WTC11 (cell line): ENCODE measurements at regions not wholly inside any gene's neighbourhood (a gene's known extent, or its start where the extent isn't known, plus 50 kb on each side); places are given as distances from the start of the nearest gene placed in this dataset.

Source experiments
- ESRRA ChIP-seq: sonication (generic); formaldehyde crosslinking; IDR thresholded peaks from 2 replicates; pipeline ENCODE4 v1.8.1; 2022; ENCODE audit warnings: mild to moderate bottlenecking, missing genetic modification reagents, borderline replicate concordance
- ETV6 ChIP-seq: sonication (generic); formaldehyde crosslinking; IDR thresholded peaks from 2 replicates; pipeline ENCODE4 v1.8.1; 2022; ENCODE audit warnings: mild to moderate bottlenecking, missing genetic modification reagents
- IRF2 ChIP-seq: sonication (generic); formaldehyde crosslinking; IDR thresholded peaks from 2 replicates; pipeline ENCODE4 v1.8.0; 2022; ENCODE audit warnings: low read depth, missing genetic modification reagents, borderline replicate concordance
- RELA ChIP-seq: sonication (generic); formaldehyde crosslinking; IDR thresholded peaks from 2 replicates; pipeline ENCODE4 v1.8.1; 2022; ENCODE audit warnings: missing genetic modification reagents, mild to moderate bottlenecking, borderline replicate concordance
- ZNF423 ChIP-seq: fragments of 250-450 bp; sonication (Bioruptor Pico); IDR thresholded peaks from 2 replicates; pipeline ENCODE4 v2.1.2; 2022; ENCODE audit warnings: mild to moderate bottlenecking, moderate library complexity
- TF ChIP-seq, protein P1 (sequence below): fragments of 200-600 bp; IDR thresholded peaks from 2 replicates; pipeline ENCODE4 v1.8.0; 2022; ENCODE audit warnings: antibody characterized with exemption
- TF ChIP-seq, protein P2 (sequence below): sonication (generic); formaldehyde crosslinking; IDR thresholded peaks from 2 replicates; pipeline ENCODE4 v1.8.0; 2022; ENCODE audit warnings: mild to moderate bottlenecking, missing genetic modification reagents
- TF ChIP-seq, protein P3 (sequence below): sonication (generic); formaldehyde crosslinking; conservative IDR thresholded peaks from 2 replicates; pipeline ENCODE4 v1.8.1; 2023; ENCODE audit warnings: mild to moderate bottlenecking, low read depth, missing genetic modification reagents, moderate library complexity
- TF ChIP-seq, protein P4 (sequence below): sonication (generic); formaldehyde crosslinking; IDR thresholded peaks from 2 replicates; pipeline ENCODE4 v1.8.0; 2022; ENCODE audit warnings: mild to moderate bottlenecking, missing genetic modification reagents
- TF ChIP-seq, protein P5 (sequence below): sonication (generic); formaldehyde crosslinking; IDR thresholded peaks from 2 replicates; pipeline ENCODE4 v1.8.0; 2022; ENCODE audit warnings: mild to moderate bottlenecking, missing genetic modification reagents
- TF ChIP-seq, protein P6 (sequence below): sonication (generic); formaldehyde crosslinking; IDR thresholded peaks from 2 replicates; pipeline ENCODE4 v1.8.0; 2023; ENCODE audit warnings: missing genetic modification reagents, mild to moderate bottlenecking, borderline replicate concordance
- TF ChIP-seq, protein P7 (sequence below): fragments of 250-450 bp; sonication (Bioruptor Pico); IDR thresholded peaks from 2 replicates; pipeline ENCODE4 v1.8.0; 2021; ENCODE audit warnings: mild to moderate bottlenecking
- TF ChIP-seq, protein P8 (sequence below): sonication (generic); formaldehyde crosslinking; IDR thresholded peaks from 2 replicates; pipeline ENCODE4 v1.8.1; 2023; ENCODE audit warnings: mild to moderate bottlenecking, missing genetic modification reagents, moderate library complexity
- TF ChIP-seq, protein P9 (sequence below): fragments of 250-450 bp; sonication (Bioruptor Pico); IDR thresholded peaks from 2 replicates; pipeline ENCODE4 v1.9.0; 2021; ENCODE audit warnings: mild to moderate bottlenecking

DNA sequence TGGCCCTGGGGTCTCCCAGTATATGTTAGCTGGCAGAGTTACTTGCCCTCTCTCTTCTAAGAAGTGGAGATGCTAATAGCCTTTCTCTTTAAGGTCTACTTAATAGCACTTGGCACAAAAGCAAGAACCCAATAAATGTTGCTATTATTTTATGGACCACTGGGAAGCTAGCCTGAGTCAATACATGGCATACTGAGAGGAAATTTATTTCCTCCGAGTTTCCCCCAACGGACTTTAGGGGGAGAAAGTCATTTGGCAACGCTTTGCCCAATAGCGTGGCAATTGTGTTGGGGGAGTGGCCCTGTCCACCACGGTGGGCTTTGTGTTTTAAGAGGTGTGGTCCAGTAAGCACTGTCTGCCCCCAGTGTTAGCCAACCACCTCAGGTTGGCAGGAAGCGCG lies 87.4 kb upstream of the SMNDC1 start:
- TF ChIP-seq RELA (CRISPR knock-in tag) (no peak), ZNF423 (CRISPR knock-in tag) (no peak), ESRRA (no peak), IRF2 (CRISPR knock-in tag) (no peak), ETV6 (CRISPR knock-in tag) (no peak)
- TF ChIP-seq, protein P1, sequence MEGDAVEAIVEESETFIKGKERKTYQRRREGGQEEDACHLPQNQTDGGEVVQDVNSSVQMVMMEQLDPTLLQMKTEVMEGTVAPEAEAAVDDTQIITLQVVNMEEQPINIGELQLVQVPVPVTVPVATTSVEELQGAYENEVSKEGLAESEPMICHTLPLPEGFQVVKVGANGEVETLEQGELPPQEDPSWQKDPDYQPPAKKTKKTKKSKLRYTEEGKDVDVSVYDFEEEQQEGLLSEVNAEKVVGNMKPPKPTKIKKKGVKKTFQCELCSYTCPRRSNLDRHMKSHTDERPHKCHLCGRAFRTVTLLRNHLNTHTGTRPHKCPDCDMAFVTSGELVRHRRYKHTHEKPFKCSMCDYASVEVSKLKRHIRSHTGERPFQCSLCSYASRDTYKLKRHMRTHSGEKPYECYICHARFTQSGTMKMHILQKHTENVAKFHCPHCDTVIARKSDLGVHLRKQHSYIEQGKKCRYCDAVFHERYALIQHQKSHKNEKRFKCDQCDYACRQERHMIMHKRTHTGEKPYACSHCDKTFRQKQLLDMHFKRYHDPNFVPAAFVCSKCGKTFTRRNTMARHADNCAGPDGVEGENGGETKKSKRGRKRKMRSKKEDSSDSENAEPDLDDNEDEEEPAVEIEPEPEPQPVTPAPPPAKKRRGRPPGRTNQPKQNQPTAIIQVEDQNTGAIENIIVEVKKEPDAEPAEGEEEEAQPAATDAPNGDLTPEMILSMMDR = no peak
- TF ChIP-seq, protein P2, sequence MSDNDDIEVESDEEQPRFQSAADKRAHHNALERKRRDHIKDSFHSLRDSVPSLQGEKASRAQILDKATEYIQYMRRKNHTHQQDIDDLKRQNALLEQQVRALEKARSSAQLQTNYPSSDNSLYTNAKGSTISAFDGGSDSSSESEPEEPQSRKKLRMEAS = no peak
- TF ChIP-seq, protein P3, sequence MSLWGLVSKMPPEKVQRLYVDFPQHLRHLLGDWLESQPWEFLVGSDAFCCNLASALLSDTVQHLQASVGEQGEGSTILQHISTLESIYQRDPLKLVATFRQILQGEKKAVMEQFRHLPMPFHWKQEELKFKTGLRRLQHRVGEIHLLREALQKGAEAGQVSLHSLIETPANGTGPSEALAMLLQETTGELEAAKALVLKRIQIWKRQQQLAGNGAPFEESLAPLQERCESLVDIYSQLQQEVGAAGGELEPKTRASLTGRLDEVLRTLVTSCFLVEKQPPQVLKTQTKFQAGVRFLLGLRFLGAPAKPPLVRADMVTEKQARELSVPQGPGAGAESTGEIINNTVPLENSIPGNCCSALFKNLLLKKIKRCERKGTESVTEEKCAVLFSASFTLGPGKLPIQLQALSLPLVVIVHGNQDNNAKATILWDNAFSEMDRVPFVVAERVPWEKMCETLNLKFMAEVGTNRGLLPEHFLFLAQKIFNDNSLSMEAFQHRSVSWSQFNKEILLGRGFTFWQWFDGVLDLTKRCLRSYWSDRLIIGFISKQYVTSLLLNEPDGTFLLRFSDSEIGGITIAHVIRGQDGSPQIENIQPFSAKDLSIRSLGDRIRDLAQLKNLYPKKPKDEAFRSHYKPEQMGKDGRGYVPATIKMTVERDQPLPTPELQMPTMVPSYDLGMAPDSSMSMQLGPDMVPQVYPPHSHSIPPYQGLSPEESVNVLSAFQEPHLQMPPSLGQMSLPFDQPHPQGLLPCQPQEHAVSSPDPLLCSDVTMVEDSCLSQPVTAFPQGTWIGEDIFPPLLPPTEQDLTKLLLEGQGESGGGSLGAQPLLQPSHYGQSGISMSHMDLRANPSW (CRISPR knock-in tag) = no peak
- TF ChIP-seq, protein P4, sequence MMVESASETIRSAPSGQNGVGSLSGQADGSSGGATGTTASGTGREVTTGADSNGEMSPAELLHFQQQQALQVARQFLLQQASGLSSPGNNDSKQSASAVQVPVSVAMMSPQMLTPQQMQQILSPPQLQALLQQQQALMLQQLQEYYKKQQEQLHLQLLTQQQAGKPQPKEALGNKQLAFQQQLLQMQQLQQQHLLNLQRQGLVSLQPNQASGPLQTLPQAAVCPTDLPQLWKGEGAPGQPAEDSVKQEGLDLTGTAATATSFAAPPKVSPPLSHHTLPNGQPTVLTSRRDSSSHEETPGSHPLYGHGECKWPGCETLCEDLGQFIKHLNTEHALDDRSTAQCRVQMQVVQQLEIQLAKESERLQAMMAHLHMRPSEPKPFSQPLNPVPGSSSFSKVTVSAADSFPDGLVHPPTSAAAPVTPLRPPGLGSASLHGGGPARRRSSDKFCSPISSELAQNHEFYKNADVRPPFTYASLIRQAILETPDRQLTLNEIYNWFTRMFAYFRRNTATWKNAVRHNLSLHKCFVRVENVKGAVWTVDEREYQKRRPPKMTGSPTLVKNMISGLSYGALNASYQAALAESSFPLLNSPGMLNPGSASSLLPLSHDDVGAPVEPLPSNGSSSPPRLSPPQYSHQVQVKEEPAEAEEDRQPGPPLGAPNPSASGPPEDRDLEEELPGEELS (CRISPR knock-in tag) = no peak
- TF ChIP-seq, protein P5, sequence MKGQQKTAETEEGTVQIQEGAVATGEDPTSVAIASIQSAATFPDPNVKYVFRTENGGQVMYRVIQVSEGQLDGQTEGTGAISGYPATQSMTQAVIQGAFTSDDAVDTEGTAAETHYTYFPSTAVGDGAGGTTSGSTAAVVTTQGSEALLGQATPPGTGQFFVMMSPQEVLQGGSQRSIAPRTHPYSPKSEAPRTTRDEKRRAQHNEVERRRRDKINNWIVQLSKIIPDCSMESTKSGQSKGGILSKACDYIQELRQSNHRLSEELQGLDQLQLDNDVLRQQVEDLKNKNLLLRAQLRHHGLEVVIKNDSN (CRISPR knock-in tag) = no peak
- TF ChIP-seq, protein P6, sequence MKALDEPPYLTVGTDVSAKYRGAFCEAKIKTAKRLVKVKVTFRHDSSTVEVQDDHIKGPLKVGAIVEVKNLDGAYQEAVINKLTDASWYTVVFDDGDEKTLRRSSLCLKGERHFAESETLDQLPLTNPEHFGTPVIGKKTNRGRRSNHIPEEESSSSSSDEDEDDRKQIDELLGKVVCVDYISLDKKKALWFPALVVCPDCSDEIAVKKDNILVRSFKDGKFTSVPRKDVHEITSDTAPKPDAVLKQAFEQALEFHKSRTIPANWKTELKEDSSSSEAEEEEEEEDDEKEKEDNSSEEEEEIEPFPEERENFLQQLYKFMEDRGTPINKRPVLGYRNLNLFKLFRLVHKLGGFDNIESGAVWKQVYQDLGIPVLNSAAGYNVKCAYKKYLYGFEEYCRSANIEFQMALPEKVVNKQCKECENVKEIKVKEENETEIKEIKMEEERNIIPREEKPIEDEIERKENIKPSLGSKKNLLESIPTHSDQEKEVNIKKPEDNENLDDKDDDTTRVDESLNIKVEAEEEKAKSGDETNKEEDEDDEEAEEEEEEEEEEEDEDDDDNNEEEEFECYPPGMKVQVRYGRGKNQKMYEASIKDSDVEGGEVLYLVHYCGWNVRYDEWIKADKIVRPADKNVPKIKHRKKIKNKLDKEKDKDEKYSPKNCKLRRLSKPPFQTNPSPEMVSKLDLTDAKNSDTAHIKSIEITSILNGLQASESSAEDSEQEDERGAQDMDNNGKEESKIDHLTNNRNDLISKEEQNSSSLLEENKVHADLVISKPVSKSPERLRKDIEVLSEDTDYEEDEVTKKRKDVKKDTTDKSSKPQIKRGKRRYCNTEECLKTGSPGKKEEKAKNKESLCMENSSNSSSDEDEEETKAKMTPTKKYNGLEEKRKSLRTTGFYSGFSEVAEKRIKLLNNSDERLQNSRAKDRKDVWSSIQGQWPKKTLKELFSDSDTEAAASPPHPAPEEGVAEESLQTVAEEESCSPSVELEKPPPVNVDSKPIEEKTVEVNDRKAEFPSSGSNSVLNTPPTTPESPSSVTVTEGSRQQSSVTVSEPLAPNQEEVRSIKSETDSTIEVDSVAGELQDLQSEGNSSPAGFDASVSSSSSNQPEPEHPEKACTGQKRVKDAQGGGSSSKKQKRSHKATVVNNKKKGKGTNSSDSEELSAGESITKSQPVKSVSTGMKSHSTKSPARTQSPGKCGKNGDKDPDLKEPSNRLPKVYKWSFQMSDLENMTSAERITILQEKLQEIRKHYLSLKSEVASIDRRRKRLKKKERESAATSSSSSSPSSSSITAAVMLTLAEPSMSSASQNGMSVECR (CRISPR knock-in tag) = no peak
- TF ChIP-seq, protein P7, sequence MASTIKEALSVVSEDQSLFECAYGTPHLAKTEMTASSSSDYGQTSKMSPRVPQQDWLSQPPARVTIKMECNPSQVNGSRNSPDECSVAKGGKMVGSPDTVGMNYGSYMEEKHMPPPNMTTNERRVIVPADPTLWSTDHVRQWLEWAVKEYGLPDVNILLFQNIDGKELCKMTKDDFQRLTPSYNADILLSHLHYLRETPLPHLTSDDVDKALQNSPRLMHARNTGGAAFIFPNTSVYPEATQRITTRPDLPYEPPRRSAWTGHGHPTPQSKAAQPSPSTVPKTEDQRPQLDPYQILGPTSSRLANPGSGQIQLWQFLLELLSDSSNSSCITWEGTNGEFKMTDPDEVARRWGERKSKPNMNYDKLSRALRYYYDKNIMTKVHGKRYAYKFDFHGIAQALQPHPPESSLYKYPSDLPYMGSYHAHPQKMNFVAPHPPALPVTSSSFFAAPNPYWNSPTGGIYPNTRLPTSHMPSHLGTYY (CRISPR knock-in tag) = no peak
- TF ChIP-seq, protein P8, sequence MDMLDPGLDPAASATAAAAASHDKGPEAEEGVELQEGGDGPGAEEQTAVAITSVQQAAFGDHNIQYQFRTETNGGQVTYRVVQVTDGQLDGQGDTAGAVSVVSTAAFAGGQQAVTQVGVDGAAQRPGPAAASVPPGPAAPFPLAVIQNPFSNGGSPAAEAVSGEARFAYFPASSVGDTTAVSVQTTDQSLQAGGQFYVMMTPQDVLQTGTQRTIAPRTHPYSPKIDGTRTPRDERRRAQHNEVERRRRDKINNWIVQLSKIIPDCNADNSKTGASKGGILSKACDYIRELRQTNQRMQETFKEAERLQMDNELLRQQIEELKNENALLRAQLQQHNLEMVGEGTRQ (CRISPR knock-in tag) = no peak
- TF ChIP-seq, protein P9, sequence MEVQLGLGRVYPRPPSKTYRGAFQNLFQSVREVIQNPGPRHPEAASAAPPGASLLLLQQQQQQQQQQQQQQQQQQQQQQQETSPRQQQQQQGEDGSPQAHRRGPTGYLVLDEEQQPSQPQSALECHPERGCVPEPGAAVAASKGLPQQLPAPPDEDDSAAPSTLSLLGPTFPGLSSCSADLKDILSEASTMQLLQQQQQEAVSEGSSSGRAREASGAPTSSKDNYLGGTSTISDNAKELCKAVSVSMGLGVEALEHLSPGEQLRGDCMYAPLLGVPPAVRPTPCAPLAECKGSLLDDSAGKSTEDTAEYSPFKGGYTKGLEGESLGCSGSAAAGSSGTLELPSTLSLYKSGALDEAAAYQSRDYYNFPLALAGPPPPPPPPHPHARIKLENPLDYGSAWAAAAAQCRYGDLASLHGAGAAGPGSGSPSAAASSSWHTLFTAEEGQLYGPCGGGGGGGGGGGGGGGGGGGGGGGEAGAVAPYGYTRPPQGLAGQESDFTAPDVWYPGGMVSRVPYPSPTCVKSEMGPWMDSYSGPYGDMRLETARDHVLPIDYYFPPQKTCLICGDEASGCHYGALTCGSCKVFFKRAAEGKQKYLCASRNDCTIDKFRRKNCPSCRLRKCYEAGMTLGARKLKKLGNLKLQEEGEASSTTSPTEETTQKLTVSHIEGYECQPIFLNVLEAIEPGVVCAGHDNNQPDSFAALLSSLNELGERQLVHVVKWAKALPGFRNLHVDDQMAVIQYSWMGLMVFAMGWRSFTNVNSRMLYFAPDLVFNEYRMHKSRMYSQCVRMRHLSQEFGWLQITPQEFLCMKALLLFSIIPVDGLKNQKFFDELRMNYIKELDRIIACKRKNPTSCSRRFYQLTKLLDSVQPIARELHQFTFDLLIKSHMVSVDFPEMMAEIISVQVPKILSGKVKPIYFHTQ (CRISPR knock-in tag) = no peak
